ENCODE measurements at regions not wholly inside any gene's neighbourhood (a gene's known extent, or its start where the extent isn't known, plus 50 kb on each side); places are given as distances from the start of the nearest gene placed in this dataset.

- no peaks in the 10 kb centered on the region for H3K27me3 ChIP-seq (ENCODE audit: control insufficient read depth in 4 of 4, insufficient read depth in 4 of 4, low read length in 3 of 4)
- no peak overlapping the region for H3K9ac ChIP-seq (ENCODE audit: low read depth in 1 of 2, low read length in 2 of 2)
- H3K4me1 ChIP-seq (ENCODE audit: control insufficient read depth in 4 of 4, insufficient read depth in 4 of 4, low read length in 3 of 4) = peaks cover 0 to 2% (median 0%) of the 10 kb centered on the region in 4 donors
- no peak for DNase-seq (ENCODE audit: low spot score)
- WGBS = 77% methylated on average over 6 of the region's 6 CpGs
- no peak overlapping the region for H3K4me3 ChIP-seq (ENCODE audit: low read depth in 1 of 3, low read length in 3 of 3)
- H3K27ac ChIP-seq (ENCODE audit: low read depth in 1 of 2, low read length in 2 of 2) = no peak overlapping the region
- H3K36me3 ChIP-seq (ENCODE audit: control insufficient read depth in 4 of 4, insufficient read depth in 3 of 4, low read depth in 1 of 4, low read length in 3 of 4) = no peaks in the 10 kb centered on the region
- no peaks in the 10 kb centered on the region for H3K9me3 ChIP-seq (ENCODE audit: control insufficient read depth in 4 of 4, low read length in 3 of 4)
- TF ChIP-seq EGR1 (IDR thresholded peaks at IDR 0.05; ENCODE audit: low read depth in 2 of 2) (no peak), RXRA (IDR thresholded peaks at IDR 0.05) (no peak), RAD21 (IDR thresholded peaks at IDR 0.05) (no peak), HNF4G (IDR thresholded peaks at IDR 0.05) (no peak), NR2F2 (IDR thresholded peaks at IDR 0.05) (no peak), HNF4A (conservative IDR thresholded peaks at IDR 0.05) (no peak), CTCF (IDR thresholded peaks at IDR 0.05; ENCODE audit: low read depth, low read length, missing input control) (no peak), ATF3 (IDR thresholded peaks at IDR 0.05) (no peak), JUND (IDR thresholded peaks at IDR 0.05) (no peak), FOXA1 (IDR thresholded peaks at IDR 0.05) (no peak), MAX (IDR thresholded peaks at IDR 0.05) (no peak), SP1 (IDR thresholded peaks at IDR 0.05) (no peak), ZBTB33 (IDR thresholded peaks at IDR 0.05) (no peak), GABPA (IDR thresholded peaks at IDR 0.05 in 1 of 2, conservative IDR thresholded peaks at IDR 0.05 in 1 of 2) (no peak), TAF1 (conservative IDR thresholded peaks at IDR 0.05) (no peak), REST (IDR thresholded peaks at IDR 0.05) (no peak)
These were observed 72.3 kb upstream of the BOC start for GRCh38 chr3:113138839-113139743.
